ENCODE measurements at regions not wholly inside any gene's neighbourhood (a gene's known extent, or its start where the extent isn't known, plus 50 kb on each side); places are given as distances from the start of the nearest gene placed in this dataset.
"Not testable (repeated sequence)": the region's sequence is repeated elsewhere in the genome, so short reads cannot be mapped to it uniquely, and the experiment has no call there.

DNA sequence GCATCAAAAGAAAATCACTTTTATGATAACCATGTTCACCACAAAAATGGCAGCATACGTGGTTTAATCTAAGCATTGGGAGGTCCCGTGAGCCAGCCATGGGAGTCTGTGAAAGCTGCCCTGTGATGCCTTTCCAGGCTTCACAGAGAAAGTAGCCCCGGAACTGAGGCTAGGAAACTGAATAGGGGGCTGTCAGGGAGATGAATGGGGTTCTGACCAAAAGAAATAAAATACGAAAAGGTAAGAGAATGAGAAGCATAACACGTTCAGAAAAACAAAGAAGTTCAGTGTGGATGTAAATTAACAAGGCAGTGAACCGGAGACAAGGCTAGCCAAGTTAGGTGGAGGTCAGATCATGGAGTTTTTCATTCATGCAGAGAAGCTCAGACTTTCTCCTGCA is 118.9 kb downstream of the ANXA2 start:
- no peak overlapping the region for H3K4me3 ChIP-seq (replicated peaks; ENCODE audit: low read depth, low read length)
- TF ChIP-seq, protein P1, sequence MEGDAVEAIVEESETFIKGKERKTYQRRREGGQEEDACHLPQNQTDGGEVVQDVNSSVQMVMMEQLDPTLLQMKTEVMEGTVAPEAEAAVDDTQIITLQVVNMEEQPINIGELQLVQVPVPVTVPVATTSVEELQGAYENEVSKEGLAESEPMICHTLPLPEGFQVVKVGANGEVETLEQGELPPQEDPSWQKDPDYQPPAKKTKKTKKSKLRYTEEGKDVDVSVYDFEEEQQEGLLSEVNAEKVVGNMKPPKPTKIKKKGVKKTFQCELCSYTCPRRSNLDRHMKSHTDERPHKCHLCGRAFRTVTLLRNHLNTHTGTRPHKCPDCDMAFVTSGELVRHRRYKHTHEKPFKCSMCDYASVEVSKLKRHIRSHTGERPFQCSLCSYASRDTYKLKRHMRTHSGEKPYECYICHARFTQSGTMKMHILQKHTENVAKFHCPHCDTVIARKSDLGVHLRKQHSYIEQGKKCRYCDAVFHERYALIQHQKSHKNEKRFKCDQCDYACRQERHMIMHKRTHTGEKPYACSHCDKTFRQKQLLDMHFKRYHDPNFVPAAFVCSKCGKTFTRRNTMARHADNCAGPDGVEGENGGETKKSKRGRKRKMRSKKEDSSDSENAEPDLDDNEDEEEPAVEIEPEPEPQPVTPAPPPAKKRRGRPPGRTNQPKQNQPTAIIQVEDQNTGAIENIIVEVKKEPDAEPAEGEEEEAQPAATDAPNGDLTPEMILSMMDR (IDR thresholded peaks at IDR 0.05; ENCODE audit: low read depth, low read length, missing control alignments): no peak
- no peak for DNase-seq (ENCODE audit: extremely low read depth, low read depth)

DNA sequence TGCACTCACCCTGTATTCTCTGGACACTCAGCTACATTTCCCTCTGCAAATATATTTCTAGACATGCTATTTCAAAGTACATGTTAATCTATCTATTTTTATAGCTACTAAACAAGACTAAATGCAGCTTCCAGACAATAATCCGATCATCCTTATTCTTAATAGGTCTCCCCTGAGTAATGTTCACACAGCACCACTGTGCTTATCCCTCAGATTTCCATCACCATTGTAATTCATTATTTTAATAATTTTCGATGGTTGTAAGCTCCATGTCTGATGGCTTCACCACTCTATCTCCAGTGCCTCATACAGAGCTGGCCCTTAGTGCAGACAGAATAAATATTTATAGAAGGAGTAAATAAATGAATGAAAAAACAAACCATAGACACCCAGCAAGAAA is 117.5 kb downstream of the ANXA2 start:
- no peak overlapping the region for H3K4me3 ChIP-seq (replicated peaks; ENCODE audit: low read depth, low read length)
- TF ChIP-seq, protein P1 (IDR thresholded peaks at IDR 0.05; ENCODE audit: low read depth, low read length, missing control alignments): no peak
- DNase-seq (ENCODE audit: extremely low read depth, low read depth): no peak

DNA sequence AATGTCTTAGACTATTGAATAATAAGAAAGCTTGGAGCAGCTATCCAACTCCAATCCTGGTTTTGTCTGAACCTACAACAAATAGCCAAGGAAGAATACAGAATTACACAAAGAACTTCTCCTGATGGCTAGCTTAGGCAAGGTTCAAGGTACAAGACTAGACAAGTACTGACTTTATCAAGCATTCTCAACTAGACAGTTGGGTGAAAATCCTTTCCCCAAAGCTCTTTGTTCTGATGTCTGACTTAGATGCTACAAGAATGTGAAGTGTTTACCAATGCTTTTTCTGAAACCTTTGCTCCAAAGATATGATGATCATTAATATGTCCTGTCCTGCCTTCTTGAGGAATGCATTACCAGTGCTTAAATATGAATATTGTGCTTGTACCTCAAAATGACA is 113.8 kb downstream of the ANXA2 start:
- no peak for DNase-seq (ENCODE audit: extremely low read depth, low read depth)
- TF ChIP-seq, protein P1 (IDR thresholded peaks at IDR 0.05; ENCODE audit: low read depth, low read length, missing control alignments): no peak
- no peak overlapping the region for H3K4me3 ChIP-seq (replicated peaks; ENCODE audit: low read depth, low read length)

DNA sequence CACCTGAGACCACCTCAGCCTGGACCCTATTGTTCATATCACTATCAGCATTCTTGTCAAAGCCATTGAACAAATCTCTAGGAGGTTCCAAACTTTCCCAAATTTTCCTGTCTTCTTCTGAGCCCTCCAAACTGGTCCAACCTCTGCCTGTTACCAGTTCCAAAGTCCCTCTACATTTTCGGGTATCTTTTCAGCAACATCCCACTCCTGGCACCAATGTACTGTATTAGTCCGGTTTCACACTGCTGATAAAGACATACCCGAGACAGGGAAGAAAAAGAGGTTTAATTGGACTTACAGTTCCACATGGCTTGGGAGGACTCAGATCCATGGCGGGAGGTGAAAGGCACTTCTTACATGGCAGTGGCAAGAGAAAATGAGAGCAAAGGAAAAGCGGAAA is 101.9 kb downstream of the ANXA2 start:
- not testable (repeated sequence) for H3K4me3 ChIP-seq (replicated peaks; ENCODE audit: low read depth, low read length); DNase-seq (ENCODE audit: extremely low read depth, low read depth)

DNA sequence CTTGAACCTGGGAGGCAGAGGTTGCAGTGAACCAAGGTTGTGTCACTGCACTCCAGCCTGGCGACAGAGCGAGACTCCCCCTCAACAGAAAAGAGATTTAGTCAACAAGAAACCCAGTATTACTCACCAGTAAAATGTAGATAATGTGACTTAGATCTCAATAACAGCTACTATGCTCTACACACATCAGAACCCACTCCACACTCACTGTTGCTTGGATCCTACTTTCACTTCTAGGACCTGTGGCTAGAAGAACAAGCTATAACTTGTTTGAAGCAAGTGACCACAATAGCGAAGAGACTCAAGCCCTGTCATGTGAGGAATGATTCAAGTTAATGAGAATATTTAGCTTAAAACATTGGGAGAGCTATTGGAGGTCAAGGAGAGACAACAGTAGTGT is 100.7 kb downstream of the ANXA2 start:
- TF ChIP-seq, protein P1 (IDR thresholded peaks at IDR 0.05; ENCODE audit: low read depth, low read length, missing control alignments): no peak
- H3K4me3 ChIP-seq (replicated peaks; ENCODE audit: low read depth, low read length): no peak overlapping the region
- DNase-seq (ENCODE audit: extremely low read depth, low read depth): no peak

All from HFF-Myc (cell line).